ENCODE measurements at regions not wholly inside any gene's neighbourhood (a gene's known extent, or its start where the extent isn't known, plus 50 kb on each side); places are given as distances from the start of the nearest gene placed in this dataset.

DNA sequence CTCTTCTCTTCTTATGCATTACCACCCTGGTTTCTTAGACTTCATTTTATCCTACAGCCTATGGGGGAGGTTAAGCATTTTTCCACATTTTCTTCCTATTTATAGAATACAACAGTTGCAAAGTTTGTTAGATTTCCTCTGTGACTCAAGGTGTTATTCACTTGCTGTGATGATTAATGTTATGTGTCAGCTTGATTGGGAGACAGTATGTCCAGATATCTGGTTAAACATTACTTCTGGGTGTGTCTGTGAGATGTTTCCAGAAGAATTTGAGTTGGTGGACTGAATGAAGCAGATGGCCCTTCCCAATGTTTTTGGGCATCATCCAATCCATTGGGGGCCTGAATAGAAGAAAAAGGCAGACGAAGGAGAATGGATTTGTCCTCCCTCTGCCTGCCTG, 131.3 kb downstream of the C6orf118 start:
- no peak for DNase-seq (ENCODE audit: low spot score)
- Histone ChIP-seq H3K27ac (no peak overlapping the region), H3K4me3 (no peak overlapping the region)
- TF ChIP-seq CTCF (IDR thresholded peaks at IDR 0.05): no peak

- DNase-seq (ENCODE audit: low spot score): no peak
- TF ChIP-seq CTCF (IDR thresholded peaks at IDR 0.05): no peak
- H3K27ac ChIP-seq: no peak overlapping the region
- H3K4me3 ChIP-seq: no peak overlapping the region
These were observed 135.9 kb downstream of the C6orf118 start for GRCh38 chr6:165173484-165173883.

GRCh38 chr6:165167861-165168260, 141.5 kb downstream of the C6orf118 start:
- Histone ChIP-seq H3K27ac (no peak overlapping the region), H3K4me3 (no peak overlapping the region)
- TF ChIP-seq CTCF (IDR thresholded peaks at IDR 0.05): no peak
- no peak for DNase-seq (ENCODE audit: low spot score)

- Histone ChIP-seq H3K4me3 (no peak overlapping the region), H3K27ac (no peak overlapping the region)
- DNase-seq (ENCODE audit: low spot score): no peak
These were observed 142.1 kb downstream of the C6orf118 start for GRCh38 chr6:165167311-165167710.

DNA sequence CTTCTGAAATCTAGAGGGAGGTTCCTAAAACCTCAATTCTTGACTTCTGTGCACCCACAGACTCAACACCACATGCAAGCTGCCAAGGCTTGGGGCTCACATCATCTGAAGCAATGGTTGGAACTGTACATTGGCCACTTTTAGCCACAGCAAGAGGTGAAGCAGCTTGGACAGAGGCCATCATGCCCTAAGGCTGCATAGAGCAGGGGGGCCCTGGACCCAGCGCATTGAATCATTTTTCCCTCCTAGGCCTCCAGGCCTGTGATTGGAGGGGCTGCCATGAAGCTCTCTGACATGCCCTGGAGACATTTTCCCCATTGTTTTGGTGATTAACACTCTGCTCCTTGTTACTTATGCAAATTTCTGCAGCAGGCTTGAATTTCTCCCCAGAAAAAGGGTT, 145.9 kb downstream of the C6orf118 start:
- DNase-seq (ENCODE audit: low spot score): no peak
- H3K27ac ChIP-seq: no peak overlapping the region
- no peak for TF ChIP-seq CTCF (IDR thresholded peaks at IDR 0.05)
- no peak overlapping the region for H3K4me3 ChIP-seq

More at GRCh38 chr6:165167311-165167710, 142.1 kb downstream of the C6orf118 start:
- TF ChIP-seq CTCF (IDR thresholded peaks at IDR 0.05): no peak

GRCh38 chr6:165159460-165159859, 149.9 kb downstream of the C6orf118 start:
- Histone ChIP-seq H3K27ac (no peak overlapping the region), H3K4me3 (no peak overlapping the region)
- no peak for TF ChIP-seq CTCF (IDR thresholded peaks at IDR 0.05)
- DNase-seq (ENCODE audit: low spot score): no peak

- DNase-seq (ENCODE audit: low spot score): no peak
- no peak for TF ChIP-seq CTCF (IDR thresholded peaks at IDR 0.05)
- Histone ChIP-seq H3K4me3 (no peak overlapping the region), H3K27ac (no peak overlapping the region)
These were observed 162.9 kb downstream of the C6orf118 start for GRCh38 chr6:165146456-165146855.
